Glutamatergic neuron (in vitro differentiated cells): ENCODE measurements at regions not wholly inside any gene's neighbourhood (a gene's known extent, or its start where the extent isn't known, plus 50 kb on each side); places are given as distances from the start of the nearest gene placed in this dataset.
"Not testable (repeated sequence)": the region's sequence is repeated elsewhere in the genome, so short reads cannot be mapped to it uniquely, and the experiment has no call there.

Source experiments
- DNase-seq: peaks from one replicate; pipeline ENCODE4 v3.0.0; 2022
- H3K27ac Mint-ChIP-seq: one replicate; pipeline ENCODE4 v1.8.0; 2020; ENCODE audit warnings: mild to moderate bottlenecking, mixed read lengths, inconsistent platforms; ENCODE audit not compliant: unreplicated experiment
- H3K27me3 Mint-ChIP-seq: one replicate; pipeline ENCODE4 v1.8.0; 2020; ENCODE audit warnings: mild to moderate bottlenecking, moderate library complexity, mixed read lengths, inconsistent platforms; ENCODE audit not compliant: unreplicated experiment
- H3K36me3 Mint-ChIP-seq: one replicate; pipeline ENCODE4 v1.8.0; 2020; ENCODE audit warnings: mild to moderate bottlenecking, mixed read lengths, inconsistent platforms; ENCODE audit not compliant: unreplicated experiment
- H3K4me1 Mint-ChIP-seq: one replicate; pipeline ENCODE4 v1.8.0; 2020; ENCODE audit warnings: mild to moderate bottlenecking, low read depth, mixed read lengths, inconsistent platforms; ENCODE audit not compliant: unreplicated experiment
- H3K4me3 Mint-ChIP-seq: one replicate; pipeline ENCODE4 v1.8.0; 2020; ENCODE audit warnings: mild to moderate bottlenecking, mixed read lengths, inconsistent platforms; ENCODE audit not compliant: unreplicated experiment
- H3K9me3 Mint-ChIP-seq: one replicate; pipeline ENCODE4 v1.8.0; 2020; ENCODE audit warnings: mild to moderate bottlenecking, moderate library complexity, mixed read lengths, inconsistent platforms; ENCODE audit not compliant: unreplicated experiment
- CTCF ChIP-seq: fragments of 200-600 bp; sonication (generic); IDR thresholded peaks from one replicate; pipeline ENCODE4 v1.5.0; 2021; ENCODE audit not compliant: partially characterized antibody, unreplicated experiment

GRCh38 chr3:190188197-190188596 is 67.5 kb upstream of the P3H2 start:
- Mint-ChIP-seq H3K36me3 (no peaks in the 10 kb centered on the region), H3K9me3 (peaks cover 2% of the 10 kb centered on the region), H3K27me3 (peaks cover 1% of the 10 kb centered on the region), H3K27ac (no peak overlapping the region), H3K4me1 (peaks cover 3% of the 10 kb centered on the region), H3K4me3 (no peak overlapping the region)
- DNase-seq = no peak
- TF ChIP-seq CTCF = no peak

GRCh38 chr3:190183121-190183520 is 62.4 kb upstream of the P3H2 start:
- no peak for DNase-seq
- peaks cover 3% of the 10 kb centered on the region for H3K4me1 Mint-ChIP-seq
- peak overlapping the region; percentile 8 for H3K27ac Mint-ChIP-seq
- no peaks in the 10 kb centered on the region for H3K36me3 Mint-ChIP-seq
- H3K9me3 Mint-ChIP-seq = peaks cover 2% of the 10 kb centered on the region
- H3K27me3 Mint-ChIP-seq = peaks cover 1% of the 10 kb centered on the region
- TF ChIP-seq CTCF = no peak
- no peak overlapping the region for H3K4me3 Mint-ChIP-seq

GRCh38 chr3:190182418-190183043 is 61.8 kb upstream of the P3H2 start:
- Mint-ChIP-seq H3K36me3 (no peaks in the 10 kb centered on the region), H3K4me3 (no peak overlapping the region), H3K27ac (peak overlapping the region; percentile 8), H3K27me3 (peaks cover 1% of the 10 kb centered on the region), H3K9me3 (peaks cover 2% of the 10 kb centered on the region), H3K4me1 (peaks cover 3% of the 10 kb centered on the region)
- no peak for DNase-seq
- no peak for TF ChIP-seq CTCF

GRCh38 chr3:190180268-190180667 is 59.6 kb upstream of the P3H2 start:
- H3K27ac Mint-ChIP-seq = no peak overlapping the region
- peaks cover 3% of the 10 kb centered on the region for H3K4me1 Mint-ChIP-seq
- H3K27me3 Mint-ChIP-seq = no peaks in the 10 kb centered on the region
- DNase-seq = no peak
- no peak overlapping the region for H3K4me3 Mint-ChIP-seq
- no peak for TF ChIP-seq CTCF
- H3K9me3 Mint-ChIP-seq = peaks cover 2% of the 10 kb centered on the region
- H3K36me3 Mint-ChIP-seq = peaks cover 7% of the 10 kb centered on the region

GRCh38 chr3:190178779-190179178 is 58.1 kb upstream of the P3H2 start:
- H3K27ac Mint-ChIP-seq = no peak overlapping the region
- peaks cover 7% of the 10 kb centered on the region for H3K36me3 Mint-ChIP-seq
- no peaks in the 10 kb centered on the region for H3K27me3 Mint-ChIP-seq

GRCh38 chr3:190176933-190177525 is 56.3 kb upstream of the P3H2 start:
- H3K27ac Mint-ChIP-seq, H3K4me3 Mint-ChIP-seq, H3K36me3 Mint-ChIP-seq, H3K27me3 Mint-ChIP-seq, DNase-seq, H3K4me1 Mint-ChIP-seq, H3K9me3 Mint-ChIP-seq: not testable (repeated sequence)

More at GRCh38 chr3:190178779-190179178, 58.1 kb upstream of the P3H2 start:
- no peak overlapping the region for H3K4me3 Mint-ChIP-seq
- no peak for TF ChIP-seq CTCF
- no peak for DNase-seq
- H3K9me3 Mint-ChIP-seq = peaks cover 1% of the 10 kb centered on the region
- peaks cover 2% of the 10 kb centered on the region for H3K4me1 Mint-ChIP-seq

GRCh38 chr3:190176106-190176505 is 55.4 kb upstream of the P3H2 start:
- H3K27me3 Mint-ChIP-seq, H3K36me3 Mint-ChIP-seq, H3K4me1 Mint-ChIP-seq, DNase-seq, H3K9me3 Mint-ChIP-seq, H3K4me3 Mint-ChIP-seq, H3K27ac Mint-ChIP-seq: not testable (repeated sequence)
